ENCODE measurements at regions not wholly inside any gene's neighbourhood (a gene's known extent, or its start where the extent isn't known, plus 50 kb on each side); places are given as distances from the start of the nearest gene placed in this dataset.

- TF ChIP-seq CTCF (conservative IDR thresholded peaks at IDR 0.05; ENCODE audit: low read depth, low read length) (no peak), EZH2 (IDR thresholded peaks at IDR 0.05; ENCODE audit: borderline replicate concordance, low read depth, low read length, poor library complexity, severe bottlenecking) (no peak)
Observed at GRCh38 chr16:76879420-76879819, 311.6 kb upstream of the MON1B start.
